ENCODE measurements at regions not wholly inside any gene's neighbourhood (a gene's known extent, or its start where the extent isn't known, plus 50 kb on each side); places are given as distances from the start of the nearest gene placed in this dataset.

DNA sequence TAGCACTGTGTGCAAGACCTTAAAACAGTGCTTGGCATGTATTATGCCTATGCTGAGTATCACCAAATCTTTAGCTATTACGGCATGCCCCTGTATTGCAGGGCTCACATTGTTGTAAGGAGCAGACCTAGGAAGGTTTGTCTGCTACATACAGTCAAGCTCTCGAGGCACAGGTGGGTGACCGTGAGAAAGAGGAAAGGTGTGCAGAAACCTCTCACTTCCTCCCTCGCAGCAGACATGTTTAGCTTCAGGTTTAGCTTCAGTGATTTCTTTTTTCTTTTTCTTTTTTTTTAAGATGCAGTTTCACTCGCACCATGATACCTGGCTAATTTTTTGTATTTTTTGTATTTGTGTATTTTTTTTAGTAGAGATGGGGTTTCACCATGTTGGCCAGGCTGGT lies 275.8 kb upstream of the RIOK2 start:
- ATAC-seq (ENCODE audit: low read depth) (no peak), DNase-seq (no peak)
- Histone ChIP-seq H3K9ac (ENCODE audit: low read depth, low read length) (no peak overlapping the region), H2AFZ (replicated peaks; ENCODE audit: low read length, poor library complexity) (no peak overlapping the region), H2BK20ac (ENCODE audit: low read depth, low read length) (no peak overlapping the region), H4K5ac (ENCODE audit: low read depth, low read length) (no peak overlapping the region), H2BK5ac (ENCODE audit: low read depth, low read length, poor library complexity, severe bottlenecking) (no peak overlapping the region), H3K4ac (ENCODE audit: low read depth, low read length) (no peak overlapping the region), H3K9me3 (ENCODE audit: control insufficient read depth, insufficient read depth, low read length) (no peaks in the 10 kb centered on the region), H3K4me1 (ENCODE audit: control insufficient read depth, insufficient read depth, low read length) (no peaks in the 10 kb centered on the region), H2BK15ac (ENCODE audit: low read depth, low read length) (no peak overlapping the region), H4K91ac (ENCODE audit: insufficient read depth, low read depth, low read length) (no peak overlapping the region), H4K20me1 (ENCODE audit: insufficient read depth, low read length) (no peaks in the 10 kb centered on the region), H2BK120ac (ENCODE audit: low read depth, low read length) (no peak overlapping the region), H3K27me3 (ENCODE audit: control insufficient read depth, insufficient read depth, low read length) (no peaks in the 10 kb centered on the region), H2AK9ac (replicated peaks; ENCODE audit: low read depth, low read length, poor library complexity) (no peak overlapping the region), H4K8ac (ENCODE audit: low read depth in 2 of 2, low read length in 2 of 2) (no peak overlapping the region), H3K27ac (ENCODE audit: insufficient read depth, low read length) (no peak overlapping the region), H3K9me1 (ENCODE audit: insufficient read depth, low read length) (no peaks in the 10 kb centered on the region), H3K4me3 (ENCODE audit: insufficient read depth, low read depth, low read length) (no peak overlapping the region), H3K56ac (ENCODE audit: extremely low read depth, insufficient read depth, low read length) (no peak overlapping the region), H3K14ac (replicated peaks; ENCODE audit: low read depth, low read length) (no peak overlapping the region), H3K4me2 (ENCODE audit: low read depth, low read length) (no peak overlapping the region), H2AK5ac (ENCODE audit: low read depth, low read length) (no peak overlapping the region), H3K36me3 (ENCODE audit: control insufficient read depth, insufficient read depth, low read length) (no peaks in the 10 kb centered on the region), H3K79me1 (ENCODE audit: low read depth in 1 of 2, low read length in 2 of 2) (no peaks in the 10 kb centered on the region), H3K18ac (ENCODE audit: low read depth, low read length) (no peak overlapping the region), H3K23ac (ENCODE audit: low read depth, low read length) (no peak overlapping the region)
- in situ Hi-C loops (cut with MboI; ENCODE audit: low sequenced_read_pairs) (no loop called here), dilution Hi-C loops (cut with HindIII; ENCODE audit: low sequenced_read_pairs, unreplicated experiment) (no loop called here), intact Hi-C loops (cut with micrococcal nuclease) (no loop called here)
- POLR2A ChIA-PET (ENCODE audit: unreplicated experiment), result no interaction called here
- WGBS, 2 experiments (ENCODE audit: extremely low coverage in 2 of 2, insufficient read length in 1 of 2), result 100% methylated on average over 1 of the region's 5 CpGs; no CpG with 5 or more reads in 1 of the 2 experiments
- BruUV-seq (replicated peaks), result no TSS peak
- CTCF ChIA-PET, result interaction anchor here (0.6 kb wide), 1 partner anchor 549 kb away, joined by 3 read pairs; no protein-coding TSS in a partner anchor
- TF ChIP-seq RFX5 (IDR thresholded peaks at IDR 0.05; ENCODE audit: low read depth, low read length) (no peak), FOS (IDR thresholded peaks at IDR 0.05; ENCODE audit: low read depth, low read length) (no peak), SMC3 (IDR thresholded peaks at IDR 0.05; ENCODE audit: low read depth, low read length) (no peak), BHLHE40 (IDR thresholded peaks at IDR 0.05; ENCODE audit: low read depth, low read length) (no peak)
- TF ChIP-seq, protein P1, sequence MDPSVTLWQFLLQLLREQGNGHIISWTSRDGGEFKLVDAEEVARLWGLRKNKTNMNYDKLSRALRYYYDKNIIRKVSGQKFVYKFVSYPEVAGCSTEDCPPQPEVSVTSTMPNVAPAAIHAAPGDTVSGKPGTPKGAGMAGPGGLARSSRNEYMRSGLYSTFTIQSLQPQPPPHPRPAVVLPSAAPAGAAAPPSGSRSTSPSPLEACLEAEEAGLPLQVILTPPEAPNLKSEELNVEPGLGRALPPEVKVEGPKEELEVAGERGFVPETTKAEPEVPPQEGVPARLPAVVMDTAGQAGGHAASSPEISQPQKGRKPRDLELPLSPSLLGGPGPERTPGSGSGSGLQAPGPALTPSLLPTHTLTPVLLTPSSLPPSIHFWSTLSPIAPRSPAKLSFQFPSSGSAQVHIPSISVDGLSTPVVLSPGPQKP (IDR thresholded peaks at IDR 0.05; ENCODE audit: borderline replicate concordance, low read depth, low read length), result no peak
